Lung (tissue), 11 donors: ENCODE measurements at regions not wholly inside any gene's neighbourhood (a gene's known extent, or its start where the extent isn't known, plus 50 kb on each side); places are given as distances from the start of the nearest gene placed in this dataset.
"Not testable (repeated sequence)": the region's sequence is repeated elsewhere in the genome, so short reads cannot be mapped to it uniquely, and the experiment has no call there.

Source experiments
- ATAC-seq: fragments of 200-7000 bp; cut with Tn5 transposase; one replicate; pipeline ENCODE4 v1.9.1; 2020; ENCODE audit warnings: moderate number of reproducible peaks; ENCODE audit not compliant: insufficient read depth, low FRiP score
- DNase-seq, 3 donors: peaks; one replicate each; pipeline ENCODE4 v3.0.0-alpha.2; 2013 to 2017
- H3K27ac ChIP-seq, 2 donors: one replicate each; pipeline ENCODE4 v1.5.1; 2013; ENCODE audit warnings: mild to moderate bottlenecking in 2 of 2, moderate library complexity in 2 of 2, control low read depth in 1 of 2, inconsistent platforms in 1 of 2, low read depth in 1 of 2, low read length in 1 of 2
- H3K27me3 ChIP-seq, 3 donors: one replicate each; pipeline ENCODE4 v1.5.1; 2013; ENCODE audit warnings: low read length in 2 of 3; ENCODE audit not compliant: control insufficient read depth in 3 of 3, insufficient read depth in 3 of 3
- H3K36me3 ChIP-seq, 4 donors: one replicate each; pipeline ENCODE4 v1.5.1; 2013; ENCODE audit warnings: low read length in 4 of 4, mild to moderate bottlenecking in 1 of 4, moderate library complexity in 1 of 4; ENCODE audit not compliant: control insufficient read depth in 4 of 4, insufficient read depth in 4 of 4
- H3K4me1 ChIP-seq, 5 donors: one replicate each; pipeline ENCODE4 v1.5.1; 2013; ENCODE audit warnings: low read length in 5 of 5, mild to moderate bottlenecking in 2 of 5, moderate library complexity in 1 of 5; ENCODE audit not compliant: control insufficient read depth in 5 of 5, insufficient read depth in 5 of 5
- H3K4me3 ChIP-seq: one replicate; pipeline ENCODE4 v1.5.1; 2013; ENCODE audit warnings: mild to moderate bottlenecking, control low read depth, moderate library complexity
- H3K9ac ChIP-seq, 2 donors: one replicate each; pipeline ENCODE4 v1.5.1; 2013; ENCODE audit warnings: low read length in 2 of 2, control low read depth in 1 of 2; ENCODE audit not compliant: insufficient read depth in 1 of 2
- H3K9me3 ChIP-seq, 4 donors: one replicate each; pipeline ENCODE4 v1.5.1; 2013; ENCODE audit warnings: low read length in 3 of 4, mild to moderate bottlenecking in 1 of 4, moderate library complexity in 1 of 4; ENCODE audit not compliant: control insufficient read depth in 4 of 4, insufficient read depth in 3 of 4
- CTCF ChIP-seq: IDR thresholded peaks from 2 replicates; pipeline ENCODE4 v1.5.1; 2012; ENCODE audit warnings: mild to moderate bottlenecking; ENCODE audit errors: control extremely low read depth, extremely low read depth
- WGBS, 2 donors: extraction: QIAGEN DNeasy Blood & Tissue Kit; methylation state at CpG; one replicate each; pipeline ENCODE4 v1.1.7; 2013; 5-methylcytosine and 5-hydroxymethylcytosine counted together
- donor health status: control.
- donor health status: control.
- donor health status: Bipolar disorder and iron deficiency.
- donor health status: healthy.
- donor health status: DM: yes; HTN: yes; CAD: no.

GRCh38 chr3:35137612-35138011 is 501.7 kb upstream of the ARPP21 start:
- TF ChIP-seq CTCF: no peak
- H3K9ac ChIP-seq: no peak overlapping the region

GRCh38 chr3:35141406-35141805 is 497.9 kb upstream of the ARPP21 start:
- WGBS, 2 donors: 74 to 76% methylated on average over 4 of the region's 4 CpGs
- H3K36me3 ChIP-seq: no peaks in the 10 kb centered on the region
- H3K9ac ChIP-seq: no peak overlapping the region
- no peak for TF ChIP-seq CTCF
- no peak overlapping the region for H3K4me3 ChIP-seq
- no peaks in the 10 kb centered on the region for H3K27me3 ChIP-seq
- H3K9me3 ChIP-seq: peaks cover 0 to 4% (median 0%) of the 10 kb centered on the region in 4 donors
- no peak overlapping the region for H3K27ac ChIP-seq
- ATAC-seq (no peak), DNase-seq (no peak)
- H3K4me1 ChIP-seq: no peaks in the 10 kb centered on the region

More at GRCh38 chr3:35137612-35138011, 501.7 kb upstream of the ARPP21 start:
- H3K4me3 ChIP-seq: no peak overlapping the region
- no peaks in the 10 kb centered on the region for H3K27me3 ChIP-seq
- ATAC-seq: no peak
- peaks cover 0 to 4% (median 0%) of the 10 kb centered on the region in 4 donors for H3K9me3 ChIP-seq
- H3K36me3 ChIP-seq: no peaks in the 10 kb centered on the region
- DNase-seq: no peak
- H3K27ac ChIP-seq: no peak overlapping the region
- no peaks in the 10 kb centered on the region for H3K4me1 ChIP-seq

- no peak for ATAC-seq
- H3K27me3 ChIP-seq: no peaks in the 10 kb centered on the region
- H3K9ac ChIP-seq: no peak overlapping the region
- DNase-seq: no peak
- no peaks in the 10 kb centered on the region for H3K4me1 ChIP-seq
- no peaks in the 10 kb centered on the region for H3K36me3 ChIP-seq
- no peak for TF ChIP-seq CTCF
- peaks cover 0 to 4% (median 0%) of the 10 kb centered on the region in 4 donors for H3K9me3 ChIP-seq
- H3K4me3 ChIP-seq: no peak overlapping the region
- H3K27ac ChIP-seq: no peak overlapping the region
Observed at GRCh38 chr3:35144011-35144410, 495.3 kb upstream of the ARPP21 start.

- not testable (repeated sequence) for H3K27ac ChIP-seq, DNase-seq, ATAC-seq, H3K36me3 ChIP-seq, H3K9me3 ChIP-seq, H3K4me1 ChIP-seq, H3K9ac ChIP-seq, H3K27me3 ChIP-seq, H3K4me3 ChIP-seq
- WGBS, 2 donors: 80 to 82% methylated on average over 10 of the region's 10 CpGs
Observed at GRCh38 chr3:35146256-35147035, 492.9 kb upstream of the ARPP21 start.
